ENCODE measurements at regions not wholly inside any gene's neighbourhood (a gene's known extent, or its start where the extent isn't known, plus 50 kb on each side); places are given as distances from the start of the nearest gene placed in this dataset.

GRCh38 chr5:74935752-74936091, 69.5 kb upstream of the FAM169A start:
- intact Hi-C loops (cut with micrococcal nuclease; ENCODE audit: unreplicated experiment): loop anchor here (5.0 to 10.0 kb wide), 2 partner anchors 332 to 1319 kb away; no protein-coding TSS in a partner anchor
- no peaks in the 10 kb centered on the region for H3K4me1 ChIP-seq (ENCODE audit: control insufficient read depth, insufficient read depth, low read length)
- ChIA-PET SMC1A (ENCODE audit: uncharacterized antibody, unreplicated experiment) (interaction anchor here (1.1 to 1.6 kb wide), 3 partner anchors 8 to 745 kb away, joined by 3 read pairs; partner anchors contain the start of gene HMGCR), CTCF (interaction anchor here (1.0 to 1.3 kb wide), 3 partner anchors 8 to 745 kb away, joined by 3 to 5 read pairs (median 4); no protein-coding TSS in a partner anchor), RAD21 (ENCODE audit: unreplicated experiment) (interaction anchor here (0.5 to 1.3 kb wide), 2 partner anchors 346 to 1022 kb away, joined by 3 to 4 read pairs; no protein-coding TSS in a partner anchor), POLR2A (no interaction called here)
- no peak for DNase-seq (ENCODE audit: low read depth, low spot score)
- no peaks in the 10 kb centered on the region for H3K9me3 ChIP-seq (replicated peaks; ENCODE audit: control insufficient read depth, insufficient read depth, low read length)
- H3K79me2 ChIP-seq (ENCODE audit: control insufficient read depth, insufficient read depth, low read length): no peaks in the 10 kb centered on the region
- no peak overlapping the region for H3K4me3 ChIP-seq
- no peak overlapping the region for H3K27ac ChIP-seq (ENCODE audit: control insufficient read depth, insufficient read depth)
- 12% methylated on average over 4 of the region's 4 CpGs for WGBS (ENCODE audit: insufficient coverage, insufficient replicate concordance, low lambda C conversion rate, missing lambda C conversion rate)
- no TSS peak for BruUV-seq (replicated peaks)
- H2AFZ ChIP-seq (ENCODE audit: control insufficient read depth, low read depth, low read length): no peak overlapping the region
- no peak for FAIRE-seq
- H3K9ac ChIP-seq (ENCODE audit: control insufficient read depth, insufficient read depth, low read length): no peak overlapping the region
- H3K36me3 ChIP-seq (ENCODE audit: control insufficient read depth in 2 of 2, insufficient read depth in 2 of 2, low read length in 1 of 2): no peaks in the 10 kb centered on the region
- H3K27me3 ChIP-seq (replicated peaks in 1 of 2; ENCODE audit: control insufficient read depth in 2 of 2, insufficient read depth in 2 of 2, low read length in 1 of 2): peaks cover 0 to 6% of the 10 kb centered on the region in 2 experiments; a peak in 2 of 4 replicates
- no peaks in the 10 kb centered on the region for H4K20me1 ChIP-seq (ENCODE audit: control insufficient read depth, insufficient read depth)
- ATAC-seq: no peak
- in situ Hi-C loops (cut with MboI): no loop called here
- H3K4me2 ChIP-seq (ENCODE audit: control insufficient read depth, insufficient read depth): no peak overlapping the region
- TF ChIP-seq SMARCA5 (IDR thresholded peaks at IDR 0.05) (no peak), E4F1 (IDR thresholded peaks at IDR 0.05; ENCODE audit: borderline replicate concordance, partially characterized antibody) (no peak), NFYA (IDR thresholded peaks at IDR 0.05; ENCODE audit: borderline replicate concordance, low read depth, low read length) (no peak), ATF7 (IDR thresholded peaks at IDR 0.05; ENCODE audit: low read depth) (no peak), ZNF274 (IDR thresholded peaks at IDR 0.05; ENCODE audit: insufficient read depth, insufficient read length) (no peak), SPI1 (IDR thresholded peaks at IDR 0.05; ENCODE audit: borderline replicate concordance, insufficient read depth, low read depth, low read length) (no peak), ETV6 (conservative IDR thresholded peaks at IDR 0.05 in 1 of 2, IDR thresholded peaks at IDR 0.05 in 1 of 2; ENCODE audit: borderline replicate concordance in 1 of 2, low read depth in 1 of 2) (no peak), ZNF592 (IDR thresholded peaks at IDR 0.05) (no peak), USF1 (IDR thresholded peaks at IDR 0.05; ENCODE audit: borderline replicate concordance, extremely low read length, insufficient read depth, low read depth, low read length) (no peak), MYB (IDR thresholded peaks at IDR 0.05; ENCODE audit: borderline replicate concordance, low read depth, low read length) (no peak), IRF4 (IDR thresholded peaks at IDR 0.05; ENCODE audit: low read depth, low read length) (no peak), MTA2 (IDR thresholded peaks at IDR 0.05; ENCODE audit: low read depth) (no peak), BMI1 (IDR thresholded peaks at IDR 0.05; ENCODE audit: borderline replicate concordance) (no peak), CHD4 (IDR thresholded peaks at IDR 0.05) (no peak), NR2F1 (conservative IDR thresholded peaks at IDR 0.05) (no peak), CBFB (IDR thresholded peaks at IDR 0.05; ENCODE audit: low read depth) (no peak)
